K562 (cell line): ENCODE measurements at regions not wholly inside any gene's neighbourhood (a gene's known extent, or its start where the extent isn't known, plus 50 kb on each side); places are given as distances from the start of the nearest gene placed in this dataset.

Source experiments
- ATAC-seq: fragments of 200-7000 bp; cut with Tn5 transposase; 3 replicates; pipeline ENCODE4 v1.9.1; 2020; ENCODE audit warnings: moderate library complexity
- BruUV-seq: library from RNA; stranded (reverse); fragments of 400-500 nt; replicated peaks from 2 replicates; lab custom pipeline; 2021; lab: Mats Ljungman, UMichigan
- CTCF ChIA-PET: fragments of 300-600 bp; formaldehyde crosslinking; extraction: SDS; loops from one replicate; lab custom pipeline; 2021; ENCODE audit warnings: low intra/inter-chr PET ratio; lab: Yijun Ruan, JAX
- POLR2A ChIA-PET: fragments of 300-600, 350-650 bp; sonication (Branson Sonifier 250); formaldehyde crosslinking; extraction: SDS; loops from one replicate; lab custom pipeline; 2021; ENCODE audit warnings: antibody characterized with exemption, inconsistent platforms; lab: Yijun Ruan, JAX
- DNase-seq, 4 experiments: peaks; one replicate each; pipeline versions ENCODE4 v3.0.0 to v3.0.0-alpha.2; 2011 to 2018; ENCODE audit warnings: low spot score in 3 of 4, mixed read lengths in 3 of 4; ENCODE audit errors: extremely low read depth in 1 of 4
- FAIRE-seq: peaks from 2 replicates; lab custom pipeline; 2011; peaks lifted over from hg19 to GRCh38; lab: Jason Lieb, UNC
- H2AFZ ChIP-seq: 2 replicates; pipeline ENCODE4 v1.6.0; 2011; ENCODE audit warnings: low read depth, low read length, control low read depth, inconsistent platforms
- H3K27ac ChIP-seq: fragments of 200-600 bp; 3 replicates; pipeline ENCODE4 v1.8.0; 2011; ENCODE audit warnings: low read depth, mild to moderate bottlenecking, control low read depth, inconsistent platforms, low read length, moderate library complexity, mixed read lengths; ENCODE audit errors: extremely low read depth
- H3K27me3 ChIP-seq, 2 experiments: fragments of 300-600 bp in 1 of 2; 2 replicates in 1 of 2; 3 replicates in 1 of 2; pipeline versions ENCODE4 v1.6.0 to v1.8.0; 2011; ENCODE audit warnings: inconsistent platforms in 2 of 2, low read length in 2 of 2, mild to moderate bottlenecking in 1 of 2, mixed read lengths in 1 of 2, moderate library complexity in 1 of 2; ENCODE audit not compliant: control insufficient read depth in 2 of 2, insufficient read depth in 2 of 2
- H3K36me3 ChIP-seq: fragments of 300-600 bp; 3 replicates; pipeline ENCODE4 v1.8.0; 2011; ENCODE audit warnings: mild to moderate bottlenecking, low read length, inconsistent platforms; ENCODE audit not compliant: control insufficient read depth, insufficient read depth
- H3K4me1 ChIP-seq, 2 experiments: fragments of 200-600 bp in 1 of 2; replicated peaks in 1 of 2; 2 replicates in 1 of 2; 3 replicates in 1 of 2; pipeline versions ENCODE4 v1.5.1 to v1.8.0; 2011; ENCODE audit warnings: inconsistent platforms in 2 of 2, low read length in 2 of 2, mild to moderate bottlenecking in 1 of 2, mixed read lengths in 1 of 2, moderate library complexity in 1 of 2; ENCODE audit not compliant: control insufficient read depth in 2 of 2, insufficient read depth in 2 of 2
- H3K4me2 ChIP-seq: 2 replicates; pipeline ENCODE4 v1.6.1; 2011; ENCODE audit warnings: low read length, control low read depth, inconsistent platforms, mixed read lengths; ENCODE audit not compliant: insufficient read depth
- H3K4me3 ChIP-seq: fragments of 200-600 bp; sonication (generic), shearing (Covaris generic); 2 replicates; pipeline ENCODE4 v1.5.1; 2016; ENCODE audit warnings: control low read depth, inconsistent platforms
- H3K79me2 ChIP-seq: fragments of 200-600 bp; 3 replicates; pipeline ENCODE4 v1.8.0; 2011; ENCODE audit warnings: low read length, inconsistent platforms; ENCODE audit not compliant: control insufficient read depth, insufficient read depth
- H3K9ac ChIP-seq, 2 experiments: 2 replicates each; pipeline versions ENCODE4 v1.6.0 to v1.6.1; 2011; ENCODE audit warnings: low read depth in 2 of 2, low read length in 2 of 2, control low read depth in 1 of 2, inconsistent platforms in 1 of 2, mild to moderate bottlenecking in 1 of 2, mixed read lengths in 1 of 2; ENCODE audit not compliant: insufficient read depth in 1 of 2
- H3K9me1 ChIP-seq: one replicate; pipeline ENCODE4 v1.6.0; 2011; ENCODE audit warnings: inconsistent platforms, mild to moderate bottlenecking, low read length, moderate library complexity; ENCODE audit not compliant: control insufficient read depth, insufficient read depth
- H3K9me3 ChIP-seq: replicated peaks from 2 replicates; pipeline ENCODE4 v1.5.1; 2011; ENCODE audit warnings: low read depth, low read length, inconsistent platforms; ENCODE audit not compliant: control insufficient read depth, insufficient read depth
- H4K20me1 ChIP-seq: replicated peaks from 2 replicates; pipeline ENCODE4 v1.6.1; 2011; ENCODE audit warnings: low read length, inconsistent platforms, mixed read lengths; ENCODE audit not compliant: control insufficient read depth, insufficient read depth
- CTBP1 ChIP-seq: fragments of 450-650 bp; IDR thresholded peaks from 2 replicates; pipeline ENCODE4 v1.6.1; 2016; ENCODE audit warnings: borderline replicate concordance
- MEIS2 ChIP-seq: fragments of 450-650 bp; IDR thresholded peaks from 2 replicates; pipeline ENCODE4 v1.6.1; 2014; ENCODE audit warnings: mild to moderate bottlenecking; ENCODE audit not compliant: partially characterized antibody
- MTA1 ChIP-seq: fragments of 450-650 bp; IDR thresholded peaks from 2 replicates; pipeline ENCODE4 v1.6.1; 2017; ENCODE audit warnings: borderline replicate concordance
- PKNOX1 ChIP-seq: fragments of 450-650 bp; IDR thresholded peaks from 2 replicates; pipeline ENCODE4 v1.6.1; 2016
- WGBS: fragments of 100-300 bp; shearing (Covaris generic); methylation state at CpG from one replicate; pipeline ENCODE4 v1.1.6; 2016; ENCODE audit warnings: low coverage, mixed read lengths; ENCODE audit not compliant: insufficient coverage; ENCODE audit errors: missing lambda C conversion rate; 5-methylcytosine and 5-hydroxymethylcytosine counted together
- in situ Hi-C: fragments of 300-500 bp; cut with MboI; formaldehyde crosslinking; loops from 4 replicates; pipeline ENCODE4 v1.15.0; 2018; ENCODE audit warnings: inconsistent platforms, mixed read lengths
- intact Hi-C: fragments of 100-400 bp; cut with micrococcal nuclease; formaldehyde crosslinking; loops from 2 replicates; pipeline ENCODE4 v1.14.2; 2022
- TF ChIP-seq, protein P1 (sequence below): fragments of 250-450 bp; sonication (Bioruptor Pico); IDR thresholded peaks from 2 replicates; pipeline ENCODE4 v1.9.0; 2021; ENCODE audit warnings: mild to moderate bottlenecking

- FAIRE-seq: no peak
- Histone ChIP-seq H3K9me3 (no peaks in the 10 kb centered on the region; the same call in 1 of the 2 replicates), H3K9me1 (no peaks in the 10 kb centered on the region), H4K20me1 (0 out of 2 replicates have a peak, but pooled peaks cover 4% of the 10 kb centered on the region), H3K9ac (no peak overlapping the region), H3K4me3 (no peak overlapping the region), H3K27me3 (peaks cover 10 to 46% of the 10 kb centered on the region in 2 experiments; a peak in 4 of 5 replicates), H2AFZ (no peak overlapping the region), H3K4me1 (peaks cover 3 to 10% of the 10 kb centered on the region in 2 experiments; a peak in 4 of 5 replicates), H3K4me2 (no peak overlapping the region), H3K79me2 (no peaks in the 10 kb centered on the region), H3K27ac (no peak overlapping the region), H3K36me3 (no peaks in the 10 kb centered on the region)
- intact Hi-C loops: no loop called here
- no peak for DNase-seq
- ChIA-PET CTCF (no interaction called here), POLR2A (interaction anchor here (0.6 to 0.9 kb wide), 2 partner anchors 144 to 443 kb away, joined by 3 to 4 read pairs; no protein-coding TSS in a partner anchor)
- in situ Hi-C loops: no loop called here
- ATAC-seq: no peak
- no TSS peak for BruUV-seq
- 0 out of 2 replicates have a peak, but pooled peaks have one; percentile 13 for TF ChIP-seq CTBP1
- TF ChIP-seq PKNOX1: peak; percentile 58
- TF ChIP-seq MTA1: no peak
- TF ChIP-seq, protein P1, sequence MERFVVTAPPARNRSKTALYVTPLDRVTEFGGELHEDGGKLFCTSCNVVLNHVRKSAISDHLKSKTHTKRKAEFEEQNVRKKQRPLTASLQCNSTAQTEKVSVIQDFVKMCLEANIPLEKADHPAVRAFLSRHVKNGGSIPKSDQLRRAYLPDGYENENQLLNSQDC (CRISPR knock-in tag): no peak
- TF ChIP-seq MEIS2: peak; percentile 36
- TF ChIP-seq, all 486 proteins: peak for 3
- 6% methylated on average over 18 of the region's 18 CpGs for WGBS
These were observed 78.4 kb upstream of the NKD1 start for GRCh38 chr16:50469744-50470321.
